NB4 (cell line): ENCODE measurements at regions not wholly inside any gene's neighbourhood (a gene's known extent, or its start where the extent isn't known, plus 50 kb on each side); places are given as distances from the start of the nearest gene placed in this dataset.

Experiments used
- CTCF ChIP-seq: IDR thresholded peaks from one replicate; pipeline ENCODE4 v1.5.1; 2012; ENCODE audit warnings: low read depth, low read length
- TF ChIP-seq, protein P1 (sequence below): IDR thresholded peaks from 2 replicates; pipeline ENCODE4 v1.6.1; 2011; ENCODE audit warnings: low read depth, low read length

DNA sequence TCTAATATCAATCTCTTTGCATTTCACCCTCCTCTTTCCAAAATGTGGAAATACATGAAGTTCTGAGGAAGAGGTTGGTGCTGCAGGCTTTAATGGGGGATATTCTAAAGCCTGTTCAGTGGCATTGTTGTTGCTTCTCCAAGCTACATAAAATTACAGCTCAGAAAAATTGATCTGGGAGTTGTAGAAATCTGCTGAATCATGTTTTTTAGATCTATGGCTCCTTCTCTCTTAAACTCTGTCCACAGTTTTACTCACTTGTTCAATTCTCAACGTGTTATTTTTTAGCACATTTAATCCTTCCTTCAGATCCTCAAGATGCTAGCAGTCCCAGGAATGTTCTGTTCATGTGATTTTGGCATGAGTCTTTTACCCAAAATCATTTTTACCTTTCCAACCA, 949.5 kb upstream of the ADGRL3 start:
- TF ChIP-seq, protein P1, sequence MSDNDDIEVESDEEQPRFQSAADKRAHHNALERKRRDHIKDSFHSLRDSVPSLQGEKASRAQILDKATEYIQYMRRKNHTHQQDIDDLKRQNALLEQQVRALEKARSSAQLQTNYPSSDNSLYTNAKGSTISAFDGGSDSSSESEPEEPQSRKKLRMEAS: no peak
- TF ChIP-seq CTCF: no peak
